ENCODE measurements at regions not wholly inside any gene's neighbourhood (a gene's known extent, or its start where the extent isn't known, plus 50 kb on each side); places are given as distances from the start of the nearest gene placed in this dataset.

- no peak for TF ChIP-seq CTCF (IDR thresholded peaks at IDR 0.05)
Measured at GRCh38 chr17:14688134-14688533, 387.3 kb downstream of the HS3ST3B1 start.

- TF ChIP-seq CTCF (IDR thresholded peaks at IDR 0.05), result no peak
Measured at GRCh38 chr17:14672830-14673229, 371.9 kb downstream of the HS3ST3B1 start.

GRCh38 chr17:14670861-14671260 is 370.0 kb downstream of the HS3ST3B1 start:
- TF ChIP-seq CTCF (IDR thresholded peaks at IDR 0.05), result no peak

- no peak for TF ChIP-seq CTCF (IDR thresholded peaks at IDR 0.05)
Measured at GRCh38 chr17:14664511-14664910, 363.6 kb downstream of the HS3ST3B1 start.

GRCh38 chr17:14641117-14641516 is 340.2 kb downstream of the HS3ST3B1 start:
- no peak for TF ChIP-seq CTCF (IDR thresholded peaks at IDR 0.05)

- TF ChIP-seq CTCF (IDR thresholded peaks at IDR 0.05), result no peak
Measured at GRCh38 chr17:14637260-14637659, 336.4 kb downstream of the HS3ST3B1 start.

- TF ChIP-seq CTCF (IDR thresholded peaks at IDR 0.05), result no peak
Measured at GRCh38 chr17:14630621-14631020, 329.7 kb downstream of the HS3ST3B1 start.

GRCh38 chr17:14630046-14630445 is 329.2 kb downstream of the HS3ST3B1 start:
- no peak for TF ChIP-seq CTCF (IDR thresholded peaks at IDR 0.05)
